Endodermal cell (in vitro differentiated cells): ENCODE measurements at regions not wholly inside any gene's neighbourhood (a gene's known extent, or its start where the extent isn't known, plus 50 kb on each side); places are given as distances from the start of the nearest gene placed in this dataset.

Experiments used
- DNase-seq: peaks from one replicate; pipeline ENCODE4 v3.0.0-alpha.2; 2017
- H3K27ac ChIP-seq: 2 replicates; pipeline ENCODE4 v1.5.1; 2013; ENCODE audit warnings: mild to moderate bottlenecking, low read depth, low read length, moderate library complexity
- H3K27me3 ChIP-seq: 2 replicates; pipeline ENCODE4 v1.6.1; 2013; ENCODE audit warnings: mild to moderate bottlenecking, low read length, moderate library complexity; ENCODE audit not compliant: insufficient read depth, control insufficient read depth, poor library complexity, severe bottlenecking
- H3K36me3 ChIP-seq: 2 replicates; pipeline ENCODE4 v1.7.0; 2013; ENCODE audit warnings: mild to moderate bottlenecking, low read length, moderate library complexity; ENCODE audit not compliant: control insufficient read depth, insufficient read depth
- H3K4me1 ChIP-seq: one replicate; pipeline ENCODE4 v1.7.0; 2013; ENCODE audit warnings: low read length; ENCODE audit not compliant: control insufficient read depth, insufficient read depth
- H3K4me3 ChIP-seq: 2 replicates; pipeline ENCODE4 v1.5.1; 2013; ENCODE audit warnings: mild to moderate bottlenecking, low read length, moderate library complexity
- H3K9ac ChIP-seq: 2 replicates; pipeline ENCODE4 v1.6.1; 2013; ENCODE audit warnings: mild to moderate bottlenecking, low read length, moderate library complexity; ENCODE audit not compliant: poor library complexity, severe bottlenecking; ENCODE audit errors: extremely low read depth
- H3K9me3 ChIP-seq: 2 replicates; pipeline ENCODE4 v1.6.1; 2013; ENCODE audit warnings: mild to moderate bottlenecking, low read length, moderate library complexity; ENCODE audit not compliant: control insufficient read depth
- H3K27ac Mint-ChIP-seq: 2 replicates; pipeline ENCODE4 v1.8.0; 2020; ENCODE audit warnings: mixed read lengths
- H3K27me3 Mint-ChIP-seq: 2 replicates; pipeline ENCODE4 v1.8.0; 2021; ENCODE audit warnings: mild to moderate bottlenecking, mixed read lengths; ENCODE audit not compliant: insufficient read depth
- H3K36me3 Mint-ChIP-seq: 2 replicates; pipeline ENCODE4 v1.8.0; 2020; ENCODE audit warnings: low read depth, mixed read lengths
- H3K4me1 Mint-ChIP-seq: 2 replicates; pipeline ENCODE4 v1.8.0; 2020; ENCODE audit warnings: mixed read lengths
- H3K4me3 Mint-ChIP-seq: 2 replicates; pipeline ENCODE4 v1.8.0; 2020; ENCODE audit warnings: mild to moderate bottlenecking, moderate library complexity, mixed read lengths
- H3K9me3 Mint-ChIP-seq: 2 replicates; pipeline ENCODE4 v1.8.0; 2020; ENCODE audit warnings: mild to moderate bottlenecking, mixed read lengths
- CTCF ChIP-seq: fragments of 200-600 bp; sonication (generic); conservative IDR thresholded peaks from 2 replicates; pipeline ENCODE4 v1.5.0; 2021; ENCODE audit warnings: antibody characterized with exemption, mild to moderate bottlenecking
- WGBS, 2 experiments: methylation state at CpG; one replicate each; pipeline versions ENCODE4 v1.1.5 to v1.1.7; 2013; ENCODE audit warnings: missing lambda C conversion rate in 2 of 2, mixed read lengths in 1 of 2; ENCODE audit not compliant: insufficient coverage in 1 of 2, insufficient read length in 1 of 2; 5-methylcytosine and 5-hydroxymethylcytosine counted together

- H3K36me3 Mint-ChIP-seq: peaks cover 3% of the 10 kb centered on the region
- Histone ChIP-seq H3K9me3 (peaks cover 2% of the 10 kb centered on the region), H3K9ac (no peak overlapping the region), H3K4me3 (no peak overlapping the region), H3K4me1 (no peaks in the 10 kb centered on the region), H3K27ac (no peak overlapping the region), H3K36me3 (no peaks in the 10 kb centered on the region), H3K27me3 (no peaks in the 10 kb centered on the region)
- H3K27ac Mint-ChIP-seq: no peak overlapping the region
- TF ChIP-seq CTCF: no peak
- no peak overlapping the region for H3K4me3 Mint-ChIP-seq
- no peak for DNase-seq
- H3K4me1 Mint-ChIP-seq: no peaks in the 10 kb centered on the region
- WGBS, 2 experiments: 89% methylated on average over 1 of the region's 1 CpG; no CpG with 5 or more reads in 1 of the 2 experiments
- peaks cover 7% of the 10 kb centered on the region for H3K9me3 Mint-ChIP-seq
- no peaks in the 10 kb centered on the region for H3K27me3 Mint-ChIP-seq
Measured at GRCh38 chr3:191543018-191543417, 82.1 kb downstream of the PYDC2 start.

- Mint-ChIP-seq H3K27ac (no peak overlapping the region), H3K9me3 (peaks cover 16% of the 10 kb centered on the region), H3K4me3 (no peak overlapping the region), H3K4me1 (no peaks in the 10 kb centered on the region), H3K27me3 (no peaks in the 10 kb centered on the region), H3K36me3 (peaks cover 5% of the 10 kb centered on the region)
- Histone ChIP-seq H3K27ac (no peak overlapping the region), H3K4me1 (no peaks in the 10 kb centered on the region), H3K27me3 (no peaks in the 10 kb centered on the region), H3K36me3 (no peaks in the 10 kb centered on the region), H3K9ac (no peak overlapping the region), H3K9me3 (peaks cover 8% of the 10 kb centered on the region), H3K4me3 (no peak overlapping the region)
- 86 to 90% methylated on average over 1 to 4 of the region's 4 CpGs for WGBS, 2 experiments
- TF ChIP-seq CTCF: no peak
- no peak for DNase-seq
Measured at GRCh38 chr3:191543897-191544296, 82.9 kb downstream of the PYDC2 start.

GRCh38 chr3:191549357-191549756, 88.4 kb downstream of the PYDC2 start:
- Mint-ChIP-seq H3K36me3 (peaks cover 5% of the 10 kb centered on the region), H3K4me3 (no peak overlapping the region), H3K9me3 (peaks cover 29% of the 10 kb centered on the region), H3K27ac (no peak overlapping the region), H3K27me3 (no peaks in the 10 kb centered on the region), H3K4me1 (no peaks in the 10 kb centered on the region)
- DNase-seq: no peak
- no peak for TF ChIP-seq CTCF
- Histone ChIP-seq H3K9ac (no peak overlapping the region), H3K9me3 (peaks cover 8% of the 10 kb centered on the region), H3K4me3 (no peak overlapping the region), H3K27ac (no peak overlapping the region), H3K36me3 (no peaks in the 10 kb centered on the region), H3K27me3 (no peaks in the 10 kb centered on the region), H3K4me1 (no peaks in the 10 kb centered on the region)
- WGBS, 2 experiments: 95% methylated on average over 1 of the region's 1 CpG; no CpG with 5 or more reads in 1 of the 2 experiments
